Globus pallidus (tissue), 1 donor: ENCODE measurements at regions not wholly inside any gene's neighbourhood (a gene's known extent, or its start where the extent isn't known, plus 50 kb on each side); places are given as distances from the start of the nearest gene placed in this dataset.
"Not testable (repeated sequence)": the region's sequence is repeated elsewhere in the genome, so short reads cannot be mapped to it uniquely, and the experiment has no call there.

ENCODE experiments used
- DNase-seq: peaks from one replicate; pipeline ENCODE4 v3.0.0-alpha.2; 2015; ENCODE audit warnings: low spot score

- DNase-seq = no peak
Measured at GRCh38 chr7:152949790-152950189, 190.2 kb downstream of the ACTR3B start.

GRCh38 chr7:152956006-152956405 is 196.5 kb downstream of the ACTR3B start:
- no peak for DNase-seq

GRCh38 chr7:152959610-152960009 is 200.1 kb downstream of the ACTR3B start:
- DNase-seq = no peak

GRCh38 chr7:152961796-152962195 is 202.2 kb downstream of the ACTR3B start:
- not testable (repeated sequence) for DNase-seq

- no peak for DNase-seq
Measured at GRCh38 chr7:152966189-152966588, 206.6 kb downstream of the ACTR3B start.

- DNase-seq = no peak
Measured at GRCh38 chr7:152967958-152968357, 208.4 kb downstream of the ACTR3B start.

- no peak for DNase-seq
Measured at GRCh38 chr7:152968514-152968913, 209.0 kb downstream of the ACTR3B start.

GRCh38 chr7:152969335-152969734 is 209.8 kb downstream of the ACTR3B start:
- no peak for DNase-seq

GRCh38 chr7:152969839-152970238 is 210.3 kb downstream of the ACTR3B start:
- no peak for DNase-seq

- no peak for DNase-seq
Measured at GRCh38 chr7:152970481-152970880, 210.9 kb downstream of the ACTR3B start.

- DNase-seq = no peak
Measured at GRCh38 chr7:152974577-152974976, 215.0 kb downstream of the ACTR3B start.

GRCh38 chr7:152975076-152975475 is 215.5 kb downstream of the ACTR3B start:
- no peak for DNase-seq

GRCh38 chr7:152979376-152979775 is 219.8 kb downstream of the ACTR3B start:
- no peak for DNase-seq

- no peak for DNase-seq
Measured at GRCh38 chr7:152984421-152984820, 224.9 kb downstream of the ACTR3B start.

GRCh38 chr7:152986376-152986775 is 226.8 kb downstream of the ACTR3B start:
- DNase-seq = no peak

- no peak for DNase-seq
Measured at GRCh38 chr7:152987656-152988055, 228.1 kb downstream of the ACTR3B start.

GRCh38 chr7:152989889-152990380 is 230.4 kb downstream of the ACTR3B start:
- DNase-seq = no peak

GRCh38 chr7:152998420-152998819 is 238.9 kb downstream of the ACTR3B start:
- no peak for DNase-seq

GRCh38 chr7:153002115-153002514 is 242.6 kb downstream of the ACTR3B start:
- DNase-seq = no peak

- no peak for DNase-seq
Measured at GRCh38 chr7:153002572-153002971, 243.0 kb downstream of the ACTR3B start.

GRCh38 chr7:153004341-153004740 is 244.8 kb downstream of the ACTR3B start:
- no peak for DNase-seq

GRCh38 chr7:153005750-153006435 is 246.3 kb downstream of the ACTR3B start:
- DNase-seq = no peak

- no peak for DNase-seq
Measured at GRCh38 chr7:153006452-153006851, 246.9 kb downstream of the ACTR3B start.

- DNase-seq = no peak
Measured at GRCh38 chr7:153006911-153007310, 247.4 kb downstream of the ACTR3B start.
